ENCODE measurements at regions not wholly inside any gene's neighbourhood (a gene's known extent, or its start where the extent isn't known, plus 50 kb on each side); places are given as distances from the start of the nearest gene placed in this dataset.

GRCh38 chr12:65623507-65623906 lies 200.8 kb upstream of the HMGA2 start:
- Histone ChIP-seq H4K20me1 (ENCODE audit: insufficient read depth, poor library complexity, severe bottlenecking) (no peaks in the 10 kb centered on the region), H3K36me3 (replicated peaks; ENCODE audit: insufficient read depth, low read depth) (no peaks in the 10 kb centered on the region), H3K9me3 (ENCODE audit: low read depth) (no peaks in the 10 kb centered on the region), H3K9me2 (replicated peaks; ENCODE audit: insufficient read depth) (no peaks in the 10 kb centered on the region), H3K27ac (no peak overlapping the region), H3K4me1 (ENCODE audit: insufficient read depth) (peaks cover 13% of the 10 kb centered on the region), H2AFZ (no peak overlapping the region), H3K27me3 (no peaks in the 10 kb centered on the region), H3K4me2 (no peak overlapping the region), H3K4me3 (no peak overlapping the region), H3K79me2 (no peaks in the 10 kb centered on the region)
- no peak for TF ChIP-seq EZH2phosphoT487 (IDR thresholded peaks at IDR 0.05; ENCODE audit: low read depth, severe bottlenecking, unreplicated experiment)
- no peak for DNase-seq (ENCODE audit: low spot score)
- WGBS (ENCODE audit: low lambda C conversion rate, missing lambda C conversion rate), result 86% methylated on average over 1 of the region's 1 CpG

- Histone ChIP-seq H3K4me2 (no peak overlapping the region), H3K27me3 (no peaks in the 10 kb centered on the region), H2AFZ (no peak overlapping the region), H4K20me1 (ENCODE audit: insufficient read depth, poor library complexity, severe bottlenecking) (no peaks in the 10 kb centered on the region), H3K79me2 (no peaks in the 10 kb centered on the region), H3K36me3 (replicated peaks; ENCODE audit: insufficient read depth, low read depth) (no peaks in the 10 kb centered on the region), H3K9me3 (ENCODE audit: low read depth) (no peaks in the 10 kb centered on the region), H3K4me1 (ENCODE audit: insufficient read depth) (peaks cover 11% of the 10 kb centered on the region), H3K27ac (no peak overlapping the region), H3K4me3 (no peak overlapping the region), H3K9me2 (replicated peaks; ENCODE audit: insufficient read depth) (no peaks in the 10 kb centered on the region)
- 83% methylated on average over 4 of the region's 4 CpGs for WGBS (ENCODE audit: low lambda C conversion rate, missing lambda C conversion rate)
- DNase-seq (ENCODE audit: low spot score), result no peak
- TF ChIP-seq EZH2 (IDR thresholded peaks at IDR 0.05; ENCODE audit: borderline replicate concordance) (no peak), CTCF (IDR thresholded peaks at IDR 0.05; ENCODE audit: poor library complexity) (no peak), EZH2phosphoT487 (IDR thresholded peaks at IDR 0.05; ENCODE audit: low read depth, severe bottlenecking, unreplicated experiment) (no peak)
These were observed 199.7 kb upstream of the HMGA2 start for GRCh38 chr12:65624554-65625086.

GRCh38 chr12:65628061-65628460 lies 196.2 kb upstream of the HMGA2 start:
- Histone ChIP-seq H3K4me3 (no peak overlapping the region), H3K27ac (no peak overlapping the region), H2AFZ (no peak overlapping the region), H3K4me1 (ENCODE audit: insufficient read depth) (peaks cover 18% of the 10 kb centered on the region), H3K79me2 (no peaks in the 10 kb centered on the region), H3K4me2 (no peak overlapping the region), H3K36me3 (replicated peaks; ENCODE audit: insufficient read depth, low read depth) (no peaks in the 10 kb centered on the region), H3K27me3 (no peaks in the 10 kb centered on the region), H3K9me2 (replicated peaks; ENCODE audit: insufficient read depth) (no peaks in the 10 kb centered on the region), H3K9me3 (ENCODE audit: low read depth) (no peaks in the 10 kb centered on the region), H4K20me1 (ENCODE audit: insufficient read depth, poor library complexity, severe bottlenecking) (no peaks in the 10 kb centered on the region)
- no peak for DNase-seq (ENCODE audit: low spot score)
- no peak for TF ChIP-seq EZH2phosphoT487 (IDR thresholded peaks at IDR 0.05; ENCODE audit: low read depth, severe bottlenecking, unreplicated experiment)
- TF ChIP-seq CTCF (IDR thresholded peaks at IDR 0.05; ENCODE audit: poor library complexity), result no peak
- no peak for TF ChIP-seq EZH2 (IDR thresholded peaks at IDR 0.05; ENCODE audit: borderline replicate concordance)

GRCh38 chr12:65630555-65630954 lies 193.7 kb upstream of the HMGA2 start:
- no peaks in the 10 kb centered on the region for H4K20me1 ChIP-seq (ENCODE audit: insufficient read depth, poor library complexity, severe bottlenecking)
- H3K79me2 ChIP-seq, result no peaks in the 10 kb centered on the region
- TF ChIP-seq EZH2 (IDR thresholded peaks at IDR 0.05; ENCODE audit: borderline replicate concordance), result no peak
- TF ChIP-seq EZH2phosphoT487 (IDR thresholded peaks at IDR 0.05; ENCODE audit: low read depth, severe bottlenecking, unreplicated experiment), result no peak
- no peak for TF ChIP-seq CTCF (IDR thresholded peaks at IDR 0.05; ENCODE audit: poor library complexity)
- H3K27me3 ChIP-seq, result no peaks in the 10 kb centered on the region
- peak; percentile 45 for DNase-seq (ENCODE audit: low spot score)
- no peaks in the 10 kb centered on the region for H3K9me2 ChIP-seq (replicated peaks; ENCODE audit: insufficient read depth)
- 34% methylated on average over 3 of the region's 3 CpGs for WGBS (ENCODE audit: low lambda C conversion rate, missing lambda C conversion rate)
- peak overlapping the region; percentile 25 for H3K27ac ChIP-seq
- H3K9me3 ChIP-seq (ENCODE audit: low read depth), result no peaks in the 10 kb centered on the region
- no peaks in the 10 kb centered on the region for H3K36me3 ChIP-seq (replicated peaks; ENCODE audit: insufficient read depth, low read depth)
- H3K4me2 ChIP-seq, result no peak overlapping the region
- no peak overlapping the region for H3K4me3 ChIP-seq
- peaks cover 18% of the 10 kb centered on the region for H3K4me1 ChIP-seq (ENCODE audit: insufficient read depth)
- H2AFZ ChIP-seq, result no peak overlapping the region

Data from hepatocyte (in vitro differentiated cells).